Gastrocnemius medialis (tissue), 4 donors: ENCODE measurements at regions not wholly inside any gene's neighbourhood (a gene's known extent, or its start where the extent isn't known, plus 50 kb on each side); places are given as distances from the start of the nearest gene placed in this dataset.

Experiments
- ATAC-seq, 2 donors: fragments of 150-250 bp; one replicate each; pipeline ENCODE4 v1.9.1; 2016
- DNase-seq, 2 donors: peaks; one replicate each; pipeline ENCODE4 v3.0.0-alpha.2; 2019
- H3K27ac ChIP-seq, 4 donors: fragments of 200-600 bp; sonication (generic); 1 replicate in 1 of 4; 2 replicates in 3 of 4; pipeline ENCODE4 v1.5.1; 2016 to 2018; ENCODE audit warnings: mild to moderate bottlenecking in 2 of 4, moderate library complexity in 1 of 4
- H3K27me3 ChIP-seq, 3 donors: fragments of 200-600 bp; sonication (generic) in 2 of 3; 1 replicate in 1 of 3; 2 replicates in 2 of 3; pipeline versions ENCODE4 v1.5.1 to v1.6.0; 2016 to 2019; ENCODE audit warnings: mild to moderate bottlenecking in 1 of 3, moderate library complexity in 1 of 3
- H3K36me3 ChIP-seq, 2 donors: fragments of 200-600 bp; sonication (generic) in 1 of 2; one replicate each; pipeline ENCODE4 v1.5.1; 2017 to 2018
- H3K4me1 ChIP-seq, 2 donors: fragments of 200-600 bp; sonication (generic) in 1 of 2; one replicate each; pipeline ENCODE4 v1.5.1; 2016 to 2017; ENCODE audit warnings: mild to moderate bottlenecking in 2 of 2
- H3K4me3 ChIP-seq, 4 donors: fragments of 200-600 bp; sonication (generic) in 3 of 4; 1 replicate in 1 of 4; 2 replicates in 3 of 4; pipeline ENCODE4 v1.5.1; 2016 to 2019; ENCODE audit warnings: mild to moderate bottlenecking in 2 of 4
- H3K9me3 ChIP-seq, 3 donors: fragments of 200-600 bp; sonication (generic) in 2 of 3; 1 replicate in 1 of 3; 2 replicates in 2 of 3; pipeline ENCODE4 v1.5.1; 2016 to 2019
- POLR2A ChIP-seq, 2 donors: fragments of 450-650 bp; IDR thresholded peaks; one replicate each; pipeline ENCODE4 v1.6.1; 2017; ENCODE audit warnings: antibody characterized with exemption in 2 of 2, mild to moderate bottlenecking in 2 of 2, moderate library complexity in 2 of 2
- in situ Hi-C, 4 donors: fragments of 200-750 bp; cut with MboI; loops; one replicate each; pipeline versions ENCODE4 v1.15.0 to v1.8.0; 2017; ENCODE audit warnings: low sequenced_read_pairs in 4 of 4
- intact Hi-C: fragments of 100-400 bp; cut with DNase I; formaldehyde crosslinking; loops from one replicate; pipeline ENCODE4 v1.15.1; 2023; ENCODE audit warnings: low total_unique reads
- TF ChIP-seq, protein P1 (sequence below), 5 experiments: fragments of 450-650 bp in 3 of 5; fragments of 200-600 bp in 2 of 5; sonication (generic) in 2 of 5; IDR thresholded peaks in 4 of 5; conservative IDR thresholded peaks in 1 of 5; 1 replicate in 4 of 5; 2 replicates in 1 of 5; pipeline ENCODE4 v1.5.1; 2016 to 2019; ENCODE audit warnings: antibody characterized with exemption in 5 of 5, mild to moderate bottlenecking in 3 of 5, moderate library complexity in 3 of 5

DNA sequence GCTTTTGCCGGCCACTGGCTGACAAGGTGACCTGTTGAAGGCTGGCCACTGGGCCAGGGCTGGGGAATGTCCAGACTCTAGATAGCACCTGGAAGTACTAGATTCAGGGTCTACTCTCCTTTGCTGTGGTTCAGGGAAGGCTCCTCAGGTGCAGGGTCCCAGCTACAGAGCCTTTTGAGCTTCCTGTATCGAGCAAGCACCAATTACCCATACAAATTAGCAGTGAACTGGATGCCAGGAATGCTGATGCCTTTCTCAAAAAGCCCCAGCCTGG, 213.4 kb downstream of the CYP26B1 start:
- H3K27me3 ChIP-seq = no peaks in the 10 kb centered on the region
- peaks cover under 1 to 12% of the 10 kb centered on the region in 2 donors for H3K4me1 ChIP-seq
- intact Hi-C loops (no loop called here), in situ Hi-C loops (loop anchor here in 1 of 4 donors (10.0 kb wide), 1 partner anchor 201 kb away; no protein-coding TSS in a partner anchor)
- H3K9me3 ChIP-seq = no peaks in the 10 kb centered on the region
- H3K27ac ChIP-seq = no peak overlapping the region
- DNase-seq (no peak), ATAC-seq (no peak)
- TF ChIP-seq POLR2A (IDR thresholded peaks at IDR 0.05) = no peak
- TF ChIP-seq, protein P1, sequence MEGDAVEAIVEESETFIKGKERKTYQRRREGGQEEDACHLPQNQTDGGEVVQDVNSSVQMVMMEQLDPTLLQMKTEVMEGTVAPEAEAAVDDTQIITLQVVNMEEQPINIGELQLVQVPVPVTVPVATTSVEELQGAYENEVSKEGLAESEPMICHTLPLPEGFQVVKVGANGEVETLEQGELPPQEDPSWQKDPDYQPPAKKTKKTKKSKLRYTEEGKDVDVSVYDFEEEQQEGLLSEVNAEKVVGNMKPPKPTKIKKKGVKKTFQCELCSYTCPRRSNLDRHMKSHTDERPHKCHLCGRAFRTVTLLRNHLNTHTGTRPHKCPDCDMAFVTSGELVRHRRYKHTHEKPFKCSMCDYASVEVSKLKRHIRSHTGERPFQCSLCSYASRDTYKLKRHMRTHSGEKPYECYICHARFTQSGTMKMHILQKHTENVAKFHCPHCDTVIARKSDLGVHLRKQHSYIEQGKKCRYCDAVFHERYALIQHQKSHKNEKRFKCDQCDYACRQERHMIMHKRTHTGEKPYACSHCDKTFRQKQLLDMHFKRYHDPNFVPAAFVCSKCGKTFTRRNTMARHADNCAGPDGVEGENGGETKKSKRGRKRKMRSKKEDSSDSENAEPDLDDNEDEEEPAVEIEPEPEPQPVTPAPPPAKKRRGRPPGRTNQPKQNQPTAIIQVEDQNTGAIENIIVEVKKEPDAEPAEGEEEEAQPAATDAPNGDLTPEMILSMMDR (IDR thresholded peaks at IDR 0.05 in 4 of 5, conservative IDR thresholded peaks at IDR 0.05 in 1 of 5) = no peak
- H3K4me3 ChIP-seq = no peak overlapping the region
- no peaks in the 10 kb centered on the region for H3K36me3 ChIP-seq

DNA sequence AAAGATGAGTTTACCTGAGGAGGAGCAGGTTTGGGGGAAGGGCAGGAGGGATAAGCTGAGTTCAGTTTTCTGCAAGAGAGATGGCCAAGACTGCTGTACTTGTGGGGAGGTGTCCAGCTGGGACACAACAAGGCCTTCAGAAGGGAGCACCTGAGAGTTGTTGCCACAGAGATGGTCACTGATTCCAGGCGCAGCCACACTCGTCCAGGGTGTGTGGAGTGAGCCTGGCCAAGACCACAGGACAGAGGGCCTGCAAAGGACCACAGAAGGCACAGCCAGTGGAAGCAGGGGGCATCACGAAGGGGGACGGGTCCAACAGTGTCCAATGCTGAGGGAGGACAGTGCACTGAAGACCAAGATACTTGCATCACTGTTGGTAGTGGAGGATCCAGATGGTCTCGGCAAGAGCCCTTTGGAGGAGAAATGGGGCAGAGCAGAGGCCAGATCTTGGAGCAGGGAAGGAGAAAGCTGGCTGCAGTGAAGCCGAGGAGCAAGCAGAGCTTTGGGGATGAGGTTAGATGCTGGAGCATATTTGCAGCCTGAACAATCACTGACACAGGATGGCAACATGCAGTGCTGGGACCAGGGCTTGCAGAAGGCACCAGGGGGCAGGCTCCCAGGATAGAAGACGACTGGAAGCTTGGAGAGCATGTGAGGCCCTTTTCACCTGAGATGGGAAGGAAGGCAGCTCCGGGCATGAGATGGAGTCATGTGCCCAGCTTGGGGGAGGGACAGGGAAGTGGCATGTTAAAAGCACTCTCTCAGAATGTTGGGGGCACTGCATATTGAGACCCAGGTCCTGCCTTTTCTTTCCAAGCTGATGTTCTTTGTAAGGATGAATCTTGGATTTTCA, 214.0 kb downstream of the CYP26B1 start:
- intact Hi-C loops = no loop called here

DNA sequence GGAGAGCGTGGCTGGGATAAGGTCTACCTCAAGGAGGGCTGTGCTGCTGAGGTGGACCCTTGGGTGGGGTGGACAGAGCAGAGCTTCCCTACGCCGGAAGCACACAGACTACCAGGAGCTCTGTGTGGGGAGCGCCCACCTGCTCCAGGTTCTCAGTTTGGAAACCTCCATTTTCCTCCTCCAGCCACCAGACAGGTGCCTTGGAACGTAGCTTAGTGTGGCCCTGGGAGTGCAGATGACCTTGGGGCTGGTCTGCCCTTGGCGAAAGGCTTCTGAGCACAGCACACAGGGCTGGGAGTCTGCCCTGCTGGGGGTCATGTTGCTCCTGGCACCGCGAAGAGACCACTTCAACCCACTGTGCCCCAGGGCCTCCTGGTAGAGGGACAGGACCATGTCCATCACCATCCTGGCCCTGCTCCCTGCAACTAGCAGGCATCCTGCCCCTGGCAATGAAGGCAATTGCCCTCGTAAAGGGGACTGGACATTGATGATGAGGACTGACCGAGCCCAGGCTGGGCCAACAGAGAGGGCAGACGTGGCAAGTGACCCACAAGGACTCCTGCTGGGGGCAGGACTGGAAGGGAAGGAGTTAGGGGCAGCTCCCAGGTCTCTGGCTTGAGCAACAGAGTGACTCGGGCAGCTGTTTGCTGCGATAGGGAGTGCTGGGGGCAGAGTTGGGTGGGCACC, 214.7 kb downstream of the CYP26B1 start:
- Histone ChIP-seq H3K9me3 (no peaks in the 10 kb centered on the region), H3K4me1 (peaks cover 0 to 4% of the 10 kb centered on the region in 2 donors), H3K27me3 (no peaks in the 10 kb centered on the region), H3K27ac (no peak overlapping the region), H3K36me3 (no peaks in the 10 kb centered on the region), H3K4me3 (no peak overlapping the region)
- in situ Hi-C loops = loop anchor here in 1 of 4 donors (10.0 kb wide), 1 partner anchor 202 kb away; no protein-coding TSS in a partner anchor
- ATAC-seq (no peak), DNase-seq (no peak)
- intact Hi-C loops = no loop called here
- TF ChIP-seq POLR2A (IDR thresholded peaks at IDR 0.05) = no peak
- TF ChIP-seq, protein P1 (IDR thresholded peaks at IDR 0.05 in 4 of 5, conservative IDR thresholded peaks at IDR 0.05 in 1 of 5) = no peak

More for the DNA sequence above, 214.0 kb downstream of the CYP26B1 start:
- Histone ChIP-seq H3K27me3 (no peaks in the 10 kb centered on the region), H3K27ac (no peak overlapping the region), H3K4me3 (no peak overlapping the region), H3K9me3 (no peaks in the 10 kb centered on the region), H3K36me3 (no peaks in the 10 kb centered on the region), H3K4me1 (peaks cover 0 to 7% of the 10 kb centered on the region in 2 donors)
- no peak for DNase-seq
- TF ChIP-seq POLR2A (IDR thresholded peaks at IDR 0.05) = no peak
- TF ChIP-seq, protein P1 (IDR thresholded peaks at IDR 0.05 in 4 of 5, conservative IDR thresholded peaks at IDR 0.05 in 1 of 5) = peak in 1 of 5 experiments; percentile 25
- in situ Hi-C loops = loop anchor here in 1 of 4 donors (10.0 kb wide), 1 partner anchor 201 kb away; no protein-coding TSS in a partner anchor
- no peak for ATAC-seq

DNA sequence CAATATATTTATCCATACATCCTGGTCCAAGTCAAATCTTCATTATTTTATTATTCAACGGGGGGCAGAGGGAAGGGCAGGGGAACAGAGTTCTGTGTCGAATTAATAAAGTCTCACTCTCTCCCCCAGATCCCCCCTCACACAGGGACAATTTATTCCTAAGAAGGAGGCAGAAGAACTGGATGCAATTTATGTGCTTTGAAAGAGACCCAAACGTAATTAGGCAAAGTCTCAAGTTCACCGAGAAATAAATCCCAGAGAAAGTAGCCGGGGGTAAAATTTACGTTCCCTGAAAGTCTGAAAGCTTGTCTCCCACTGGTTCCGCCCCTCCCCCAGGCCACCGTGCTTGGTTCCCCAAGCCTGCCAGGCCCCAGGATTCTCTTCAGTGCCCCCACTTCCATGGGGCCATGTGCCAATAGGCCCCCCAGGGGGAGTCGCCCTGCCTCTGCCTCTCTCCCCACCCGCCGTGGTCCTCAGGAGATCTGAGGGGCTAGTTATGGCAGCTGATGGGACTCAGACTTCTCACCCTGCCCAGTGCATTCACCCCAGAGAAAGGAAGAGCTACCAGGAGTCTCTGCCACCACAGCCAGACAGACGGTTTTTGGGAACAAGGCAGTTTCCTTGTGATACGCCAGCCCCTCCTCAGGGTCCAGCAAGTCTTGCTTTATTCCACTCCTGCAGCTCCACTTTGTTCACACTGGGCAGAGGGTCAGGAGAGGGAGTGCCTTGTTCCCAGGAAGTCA, 215.5 kb downstream of the CYP26B1 start:
- no peak overlapping the region for H3K27ac ChIP-seq
- intact Hi-C loops = no loop called here
- in situ Hi-C loops = loop anchor here in 1 of 4 donors (10.0 kb wide), 1 partner anchor 203 kb away; no protein-coding TSS in a partner anchor
- H3K9me3 ChIP-seq = no peaks in the 10 kb centered on the region
- H3K27me3 ChIP-seq = no peaks in the 10 kb centered on the region
- H3K4me3 ChIP-seq = no peak overlapping the region
- no peak for TF ChIP-seq POLR2A (IDR thresholded peaks at IDR 0.05)
- TF ChIP-seq, protein P1 (IDR thresholded peaks at IDR 0.05 in 4 of 5, conservative IDR thresholded peaks at IDR 0.05 in 1 of 5) = no peak
- ATAC-seq = no peak
- no peak for DNase-seq
- no peaks in the 10 kb centered on the region for H3K36me3 ChIP-seq
- H3K4me1 ChIP-seq = peaks cover 0 to 4% of the 10 kb centered on the region in 2 donors
